HEK293 (cell line): ENCODE measurements at regions not wholly inside any gene's neighbourhood (a gene's known extent, or its start where the extent isn't known, plus 50 kb on each side); places are given as distances from the start of the nearest gene placed in this dataset.
"Not testable (repeated sequence)": the region's sequence is repeated elsewhere in the genome, so short reads cannot be mapped to it uniquely, and the experiment has no call there.

ENCODE experiments used
- CTCF ChIP-seq: fragments of 450-650 bp; formaldehyde crosslinking; IDR thresholded peaks from 2 replicates; pipeline ENCODE4 v1.5.1; 2016; ENCODE audit warnings: missing biosample characterization, missing genetic modification characterization
- HOXA7 ChIP-seq: sonication (generic); formaldehyde crosslinking; IDR thresholded peaks from 2 replicates; pipeline ENCODE4 v1.8.1; 2022; ENCODE audit warnings: missing genetic modification reagents, borderline replicate concordance
- KLF16 ChIP-seq: fragments of 450-650 bp; formaldehyde crosslinking; IDR thresholded peaks from 2 replicates; pipeline ENCODE4 v1.5.1; 2017; ENCODE audit warnings: missing biosample characterization, missing genetic modification characterization
- KLF9 ChIP-seq: fragments of 450-650 bp; formaldehyde crosslinking; IDR thresholded peaks from 2 replicates; pipeline ENCODE4 v1.5.1; 2016; ENCODE audit warnings: missing biosample characterization, missing genetic modification characterization, low read depth
- MYNN ChIP-seq: fragments of 450-650 bp; formaldehyde crosslinking; IDR thresholded peaks from 2 replicates; pipeline ENCODE4 v1.5.1; 2016; ENCODE audit warnings: missing biosample characterization, missing genetic modification characterization, borderline replicate concordance
- PRDM4 ChIP-seq: fragments of 450-650 bp; formaldehyde crosslinking; IDR thresholded peaks from 2 replicates; pipeline ENCODE4 v1.5.1; 2017; ENCODE audit warnings: missing biosample characterization, missing genetic modification characterization
- YY1 ChIP-seq: fragments of 450-650 bp; formaldehyde crosslinking; IDR thresholded peaks from 2 replicates; pipeline ENCODE4 v1.5.1; 2018; ENCODE audit warnings: missing biosample characterization, missing genetic modification characterization
- ZBTB21 ChIP-seq: fragments of 450-650 bp; formaldehyde crosslinking; IDR thresholded peaks from 2 replicates; pipeline ENCODE4 v1.5.1; 2017; ENCODE audit warnings: missing biosample characterization, missing genetic modification characterization
- ZNF302 ChIP-seq: fragments of 450-650 bp; formaldehyde crosslinking; IDR thresholded peaks from 2 replicates; pipeline ENCODE4 v1.5.1; 2016; ENCODE audit warnings: missing biosample characterization, missing genetic modification characterization, low read depth
- ZSCAN5A ChIP-seq: fragments of 450-650 bp; formaldehyde crosslinking; IDR thresholded peaks from 2 replicates; pipeline ENCODE4 v1.5.1; 2016; ENCODE audit warnings: missing biosample characterization, missing genetic modification characterization
- TF ChIP-seq, protein P1 (sequence below): fragments of 450-650 bp; formaldehyde crosslinking; IDR thresholded peaks from 2 replicates; pipeline ENCODE4 v1.5.1; 2016; ENCODE audit warnings: missing biosample characterization, missing genetic modification characterization
- TF ChIP-seq, protein P2 (sequence below): fragments of 450-650 bp; formaldehyde crosslinking; IDR thresholded peaks from 2 replicates; pipeline ENCODE4 v1.5.1; 2017; ENCODE audit warnings: missing biosample characterization, missing genetic modification characterization

- not testable (repeated sequence) for TF ChIP-seq CTCF (tag by site-specific recombination); KLF16 (tag by site-specific recombination); PRDM4 (tag by site-specific recombination); MYNN (tag by site-specific recombination); HOXA7 (CRISPR knock-in tag); ZBTB21 (tag by site-specific recombination); KLF9; ZNF302 (tag by site-specific recombination); YY1; ZSCAN5A
- TF ChIP-seq, protein P1, sequence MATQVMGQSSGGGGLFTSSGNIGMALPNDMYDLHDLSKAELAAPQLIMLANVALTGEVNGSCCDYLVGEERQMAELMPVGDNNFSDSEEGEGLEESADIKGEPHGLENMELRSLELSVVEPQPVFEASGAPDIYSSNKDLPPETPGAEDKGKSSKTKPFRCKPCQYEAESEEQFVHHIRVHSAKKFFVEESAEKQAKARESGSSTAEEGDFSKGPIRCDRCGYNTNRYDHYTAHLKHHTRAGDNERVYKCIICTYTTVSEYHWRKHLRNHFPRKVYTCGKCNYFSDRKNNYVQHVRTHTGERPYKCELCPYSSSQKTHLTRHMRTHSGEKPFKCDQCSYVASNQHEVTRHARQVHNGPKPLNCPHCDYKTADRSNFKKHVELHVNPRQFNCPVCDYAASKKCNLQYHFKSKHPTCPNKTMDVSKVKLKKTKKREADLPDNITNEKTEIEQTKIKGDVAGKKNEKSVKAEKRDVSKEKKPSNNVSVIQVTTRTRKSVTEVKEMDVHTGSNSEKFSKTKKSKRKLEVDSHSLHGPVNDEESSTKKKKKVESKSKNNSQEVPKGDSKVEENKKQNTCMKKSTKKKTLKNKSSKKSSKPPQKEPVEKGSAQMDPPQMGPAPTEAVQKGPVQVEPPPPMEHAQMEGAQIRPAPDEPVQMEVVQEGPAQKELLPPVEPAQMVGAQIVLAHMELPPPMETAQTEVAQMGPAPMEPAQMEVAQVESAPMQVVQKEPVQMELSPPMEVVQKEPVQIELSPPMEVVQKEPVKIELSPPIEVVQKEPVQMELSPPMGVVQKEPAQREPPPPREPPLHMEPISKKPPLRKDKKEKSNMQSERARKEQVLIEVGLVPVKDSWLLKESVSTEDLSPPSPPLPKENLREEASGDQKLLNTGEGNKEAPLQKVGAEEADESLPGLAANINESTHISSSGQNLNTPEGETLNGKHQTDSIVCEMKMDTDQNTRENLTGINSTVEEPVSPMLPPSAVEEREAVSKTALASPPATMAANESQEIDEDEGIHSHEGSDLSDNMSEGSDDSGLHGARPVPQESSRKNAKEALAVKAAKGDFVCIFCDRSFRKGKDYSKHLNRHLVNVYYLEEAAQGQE: not testable (repeated sequence)
- TF ChIP-seq, protein P2, sequence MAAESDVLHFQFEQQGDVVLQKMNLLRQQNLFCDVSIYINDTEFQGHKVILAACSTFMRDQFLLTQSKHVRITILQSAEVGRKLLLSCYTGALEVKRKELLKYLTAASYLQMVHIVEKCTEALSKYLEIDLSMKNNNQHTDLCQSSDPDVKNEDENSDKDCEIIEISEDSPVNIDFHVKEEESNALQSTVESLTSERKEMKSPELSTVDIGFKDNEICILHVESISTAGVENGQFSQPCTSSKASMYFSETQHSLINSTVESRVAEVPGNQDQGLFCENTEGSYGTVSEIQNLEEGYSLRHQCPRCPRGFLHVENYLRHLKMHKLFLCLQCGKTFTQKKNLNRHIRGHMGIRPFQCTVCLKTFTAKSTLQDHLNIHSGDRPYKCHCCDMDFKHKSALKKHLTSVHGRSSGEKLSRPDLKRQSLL: not testable (repeated sequence)
Observed at GRCh38 chr4:31750581-31750980, 1030.4 kb downstream of the PCDH7 start.
